Fibroblast of lung (primary cell): ENCODE measurements at regions not wholly inside any gene's neighbourhood (a gene's known extent, or its start where the extent isn't known, plus 50 kb on each side); places are given as distances from the start of the nearest gene placed in this dataset.

Source experiments
- EZH2 ChIP-seq: IDR thresholded peaks from 2 replicates; pipeline ENCODE4 v1.5.1; 2012; ENCODE audit warnings: low read length, control low read depth, mild to moderate bottlenecking; ENCODE audit errors: missing control alignments
- TF ChIP-seq, protein P1 (sequence below), 2 donors: IDR thresholded peaks in 1 of 2; conservative IDR thresholded peaks in 1 of 2; 1 replicate in 1 of 2; 2 replicates in 1 of 2; pipeline ENCODE4 v1.5.1; 2011 to 2012; ENCODE audit warnings: low read length in 2 of 2, control low read depth in 1 of 2, inconsistent platforms in 1 of 2, low read depth in 1 of 2, mild to moderate bottlenecking in 1 of 2

DNA sequence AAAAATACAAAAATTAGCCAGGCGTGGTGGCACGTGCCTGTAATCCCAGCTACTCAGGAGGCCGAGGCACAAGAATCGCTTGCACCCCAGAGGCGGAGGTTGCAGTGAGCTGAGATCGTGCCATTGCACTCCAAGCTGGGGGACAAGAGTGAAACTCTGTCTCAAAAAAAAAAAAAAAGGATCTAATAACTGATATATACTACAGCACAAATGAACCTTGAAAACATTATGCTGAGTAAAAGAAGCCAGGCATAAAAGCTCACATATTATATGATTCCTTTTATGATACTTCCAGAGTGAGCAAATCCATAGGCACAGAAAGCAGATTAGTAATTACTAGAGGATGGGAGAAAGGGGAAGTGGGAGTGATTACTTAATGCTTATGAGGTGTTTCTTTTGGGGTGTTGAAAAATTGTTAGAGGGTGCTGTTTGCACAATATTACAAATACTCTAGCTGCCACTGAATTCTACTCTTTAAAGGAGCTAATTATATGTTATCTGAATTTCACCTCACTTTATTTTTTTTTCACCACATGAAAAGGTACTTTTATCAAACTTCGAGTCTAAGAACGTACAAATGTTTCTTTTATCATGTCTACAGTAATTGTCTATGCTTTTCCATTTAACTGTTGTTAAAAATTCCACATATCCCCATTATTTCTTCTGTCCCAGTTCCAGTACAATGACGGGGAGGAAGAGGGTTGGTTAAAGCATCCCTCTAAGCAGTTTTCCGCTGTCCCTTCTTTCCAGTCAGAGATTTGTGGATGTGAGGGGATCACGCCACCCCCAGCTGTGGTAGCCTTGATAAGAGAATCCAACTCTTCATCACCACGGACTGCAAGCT is 77.7 kb upstream of the FAM174B start:
- TF ChIP-seq, protein P1, sequence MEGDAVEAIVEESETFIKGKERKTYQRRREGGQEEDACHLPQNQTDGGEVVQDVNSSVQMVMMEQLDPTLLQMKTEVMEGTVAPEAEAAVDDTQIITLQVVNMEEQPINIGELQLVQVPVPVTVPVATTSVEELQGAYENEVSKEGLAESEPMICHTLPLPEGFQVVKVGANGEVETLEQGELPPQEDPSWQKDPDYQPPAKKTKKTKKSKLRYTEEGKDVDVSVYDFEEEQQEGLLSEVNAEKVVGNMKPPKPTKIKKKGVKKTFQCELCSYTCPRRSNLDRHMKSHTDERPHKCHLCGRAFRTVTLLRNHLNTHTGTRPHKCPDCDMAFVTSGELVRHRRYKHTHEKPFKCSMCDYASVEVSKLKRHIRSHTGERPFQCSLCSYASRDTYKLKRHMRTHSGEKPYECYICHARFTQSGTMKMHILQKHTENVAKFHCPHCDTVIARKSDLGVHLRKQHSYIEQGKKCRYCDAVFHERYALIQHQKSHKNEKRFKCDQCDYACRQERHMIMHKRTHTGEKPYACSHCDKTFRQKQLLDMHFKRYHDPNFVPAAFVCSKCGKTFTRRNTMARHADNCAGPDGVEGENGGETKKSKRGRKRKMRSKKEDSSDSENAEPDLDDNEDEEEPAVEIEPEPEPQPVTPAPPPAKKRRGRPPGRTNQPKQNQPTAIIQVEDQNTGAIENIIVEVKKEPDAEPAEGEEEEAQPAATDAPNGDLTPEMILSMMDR (conservative IDR thresholded peaks at IDR 0.05 in 1 of 2, IDR thresholded peaks at IDR 0.05 in 1 of 2; ENCODE audit: low read depth in 1 of 2, low read length in 2 of 2): no peak
- no peak for TF ChIP-seq EZH2
